ENCODE measurements at regions not wholly inside any gene's neighbourhood (a gene's known extent, or its start where the extent isn't known, plus 50 kb on each side); places are given as distances from the start of the nearest gene placed in this dataset.

DNA sequence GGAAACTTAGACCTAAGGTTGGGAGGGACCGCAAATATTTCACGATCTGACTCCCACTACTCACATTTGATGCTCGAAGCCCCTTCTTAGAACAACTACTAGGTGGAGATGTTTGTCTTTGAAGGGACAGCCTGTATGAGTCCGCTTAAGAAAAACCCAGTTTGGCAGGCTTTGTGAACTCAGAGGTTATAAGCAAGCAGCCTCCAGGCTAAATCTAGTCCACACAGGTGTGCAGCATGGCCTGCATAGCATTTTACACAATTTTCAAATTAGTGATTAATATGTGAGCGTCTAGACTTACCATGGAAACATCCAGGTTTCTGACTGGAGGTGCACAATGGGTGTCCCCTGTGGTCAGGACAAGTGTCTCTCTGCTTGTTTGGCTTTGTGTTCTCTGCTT is 127.1 kb downstream of the KIF4B start:
- Histone ChIP-seq H2AFZ (ENCODE audit: low read depth, low read length) (no peak overlapping the region), H3K4me2 (ENCODE audit: insufficient read depth, low read length) (no peak overlapping the region), H3K27ac (ENCODE audit: low read length) (no peak overlapping the region), H3K9me3 (ENCODE audit: insufficient read depth, low read length, severe bottlenecking) (no peaks in the 10 kb centered on the region), H3K36me3 (ENCODE audit: insufficient read depth, low read length) (no peaks in the 10 kb centered on the region), H3K79me2 (ENCODE audit: insufficient read depth, low read length) (no peaks in the 10 kb centered on the region), H3K27me3 (ENCODE audit: insufficient read depth, low read length, poor library complexity) (peaks cover 23% of the 10 kb centered on the region), H3K4me1 (ENCODE audit: insufficient read depth, low read length) (no peaks in the 10 kb centered on the region), H3K9ac (ENCODE audit: low read depth, low read length) (no peak overlapping the region), H4K20me1 (ENCODE audit: insufficient read depth, low read length) (no peaks in the 10 kb centered on the region), H3K4me3 (ENCODE audit: low read depth in 1 of 2, low read length in 2 of 2) (no peak overlapping the region)
- no peak for TF ChIP-seq EZH2 (IDR thresholded peaks at IDR 0.05; ENCODE audit: borderline replicate concordance, low read depth, low read length, severe bottlenecking)
- TF ChIP-seq, protein P1, sequence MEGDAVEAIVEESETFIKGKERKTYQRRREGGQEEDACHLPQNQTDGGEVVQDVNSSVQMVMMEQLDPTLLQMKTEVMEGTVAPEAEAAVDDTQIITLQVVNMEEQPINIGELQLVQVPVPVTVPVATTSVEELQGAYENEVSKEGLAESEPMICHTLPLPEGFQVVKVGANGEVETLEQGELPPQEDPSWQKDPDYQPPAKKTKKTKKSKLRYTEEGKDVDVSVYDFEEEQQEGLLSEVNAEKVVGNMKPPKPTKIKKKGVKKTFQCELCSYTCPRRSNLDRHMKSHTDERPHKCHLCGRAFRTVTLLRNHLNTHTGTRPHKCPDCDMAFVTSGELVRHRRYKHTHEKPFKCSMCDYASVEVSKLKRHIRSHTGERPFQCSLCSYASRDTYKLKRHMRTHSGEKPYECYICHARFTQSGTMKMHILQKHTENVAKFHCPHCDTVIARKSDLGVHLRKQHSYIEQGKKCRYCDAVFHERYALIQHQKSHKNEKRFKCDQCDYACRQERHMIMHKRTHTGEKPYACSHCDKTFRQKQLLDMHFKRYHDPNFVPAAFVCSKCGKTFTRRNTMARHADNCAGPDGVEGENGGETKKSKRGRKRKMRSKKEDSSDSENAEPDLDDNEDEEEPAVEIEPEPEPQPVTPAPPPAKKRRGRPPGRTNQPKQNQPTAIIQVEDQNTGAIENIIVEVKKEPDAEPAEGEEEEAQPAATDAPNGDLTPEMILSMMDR (IDR thresholded peaks at IDR 0.05; ENCODE audit: borderline replicate concordance, extremely low read depth, low read length, poor library complexity, severe bottlenecking), result no peak
- ATAC-seq (ENCODE audit: insufficient read depth, low read depth) (no peak), DNase-seq (no peak)

DNA sequence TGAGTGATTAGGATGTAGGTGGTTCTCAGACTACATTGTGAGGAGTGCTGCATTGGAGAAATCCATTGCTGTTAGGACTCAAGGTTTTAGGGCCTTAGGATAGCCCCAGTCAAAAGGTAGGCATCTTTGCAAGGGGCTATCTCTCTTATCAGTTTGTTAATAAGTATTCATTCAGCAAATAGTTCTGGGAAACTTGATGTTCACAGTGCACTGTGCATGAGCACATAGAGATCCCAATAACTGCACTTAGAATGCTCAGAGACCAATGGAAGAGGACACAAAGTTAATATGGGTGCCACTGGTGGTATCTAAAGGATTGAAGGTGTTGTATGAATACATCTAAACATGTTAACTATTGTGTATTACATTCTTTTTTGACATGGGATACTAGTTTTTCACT is 131.4 kb downstream of the KIF4B start:
- TF ChIP-seq EZH2 (IDR thresholded peaks at IDR 0.05; ENCODE audit: borderline replicate concordance, low read depth, low read length, severe bottlenecking), result no peak
- Histone ChIP-seq H3K36me3 (ENCODE audit: insufficient read depth, low read length) (no peaks in the 10 kb centered on the region), H3K79me2 (ENCODE audit: insufficient read depth, low read length) (no peaks in the 10 kb centered on the region), H3K4me1 (ENCODE audit: insufficient read depth, low read length) (no peaks in the 10 kb centered on the region), H4K20me1 (ENCODE audit: insufficient read depth, low read length) (no peaks in the 10 kb centered on the region), H3K27ac (ENCODE audit: low read length) (no peak overlapping the region), H3K4me3 (ENCODE audit: low read depth in 1 of 2, low read length in 2 of 2) (no peak overlapping the region), H3K27me3 (ENCODE audit: insufficient read depth, low read length, poor library complexity) (peaks cover 8% of the 10 kb centered on the region), H3K4me2 (ENCODE audit: insufficient read depth, low read length) (no peak overlapping the region), H2AFZ (ENCODE audit: low read depth, low read length) (no peak overlapping the region), H3K9me3 (ENCODE audit: insufficient read depth, low read length, severe bottlenecking) (no peaks in the 10 kb centered on the region), H3K9ac (ENCODE audit: low read depth, low read length) (no peak overlapping the region)
- ATAC-seq (ENCODE audit: insufficient read depth, low read depth) (no peak), DNase-seq (no peak)

DNA sequence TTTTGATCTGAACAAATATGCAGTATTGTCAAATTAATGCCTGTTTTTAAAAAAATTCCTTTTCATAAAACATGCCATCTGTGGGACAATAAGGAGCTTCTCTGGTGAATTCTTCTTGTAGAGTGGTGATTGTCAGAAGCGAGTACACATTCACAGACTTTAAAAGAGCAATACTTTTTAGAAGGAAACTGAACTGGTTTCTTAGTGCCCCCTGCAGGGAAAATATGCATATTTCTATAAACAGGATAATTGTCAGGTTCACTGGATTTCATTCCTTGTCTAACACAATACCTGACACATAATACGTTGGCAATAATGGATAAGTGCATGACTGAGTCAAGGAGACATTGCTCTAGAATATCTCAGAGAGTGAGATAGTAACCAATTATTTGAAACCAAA is 133.7 kb downstream of the KIF4B start:
- Histone ChIP-seq H3K4me1 (ENCODE audit: insufficient read depth, low read length) (0 out of 2 replicates have a peak, but pooled peaks cover 3% of the 10 kb centered on the region), H3K36me3 (ENCODE audit: insufficient read depth, low read length) (no peaks in the 10 kb centered on the region), H3K4me3 (ENCODE audit: low read depth in 1 of 2, low read length in 2 of 2) (no peak overlapping the region), H3K79me2 (ENCODE audit: insufficient read depth, low read length) (no peaks in the 10 kb centered on the region), H4K20me1 (ENCODE audit: insufficient read depth, low read length) (no peaks in the 10 kb centered on the region), H3K4me2 (ENCODE audit: insufficient read depth, low read length) (no peak overlapping the region), H2AFZ (ENCODE audit: low read depth, low read length) (no peak overlapping the region), H3K27me3 (ENCODE audit: insufficient read depth, low read length, poor library complexity) (peaks cover 8% of the 10 kb centered on the region), H3K9ac (ENCODE audit: low read depth, low read length) (no peak overlapping the region), H3K9me3 (ENCODE audit: insufficient read depth, low read length, severe bottlenecking) (no peaks in the 10 kb centered on the region), H3K27ac (ENCODE audit: low read length) (no peak overlapping the region)
- no peak for DNase-seq
- TF ChIP-seq, protein P1 (IDR thresholded peaks at IDR 0.05; ENCODE audit: borderline replicate concordance, extremely low read depth, low read length, poor library complexity, severe bottlenecking), result peak; percentile 48
- TF ChIP-seq EZH2 (IDR thresholded peaks at IDR 0.05; ENCODE audit: borderline replicate concordance, low read depth, low read length, severe bottlenecking), result no peak
- ATAC-seq (ENCODE audit: insufficient read depth, low read depth), result no peak

DNA sequence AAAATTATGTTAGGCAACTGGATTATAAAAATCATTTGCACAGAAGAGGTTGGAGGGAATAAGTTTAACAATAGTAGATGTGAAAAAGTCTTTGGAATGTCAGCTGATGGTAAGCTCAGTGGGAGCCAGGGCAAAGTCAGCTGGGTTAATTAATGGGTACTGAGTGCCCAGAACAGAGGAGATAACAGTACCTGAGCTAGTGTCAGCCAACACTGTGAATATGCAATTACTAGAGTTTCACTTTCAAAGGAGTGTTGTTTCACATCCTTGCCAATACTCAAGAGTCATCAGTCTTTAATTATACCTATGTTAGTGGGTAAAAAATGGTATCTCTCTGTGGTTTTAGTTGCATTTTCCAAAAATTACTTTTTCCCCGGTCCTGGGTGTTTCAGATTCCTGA is 135.1 kb downstream of the KIF4B start:
- no peaks in the 10 kb centered on the region for H3K9me3 ChIP-seq (ENCODE audit: insufficient read depth, low read length, severe bottlenecking)
- no peaks in the 10 kb centered on the region for H4K20me1 ChIP-seq (ENCODE audit: insufficient read depth, low read length)
- H3K9ac ChIP-seq (ENCODE audit: low read depth, low read length), result no peak overlapping the region
- H3K79me2 ChIP-seq (ENCODE audit: insufficient read depth, low read length), result no peaks in the 10 kb centered on the region
- no peak overlapping the region for H2AFZ ChIP-seq (ENCODE audit: low read depth, low read length)
- peaks cover 8% of the 10 kb centered on the region for H3K27me3 ChIP-seq (ENCODE audit: insufficient read depth, low read length, poor library complexity)
- no peak overlapping the region for H3K4me3 ChIP-seq (ENCODE audit: low read depth in 1 of 2, low read length in 2 of 2)
- H3K27ac ChIP-seq (ENCODE audit: low read length), result no peak overlapping the region
- 0 out of 2 replicates have a peak, but pooled peaks cover 3% of the 10 kb centered on the region for H3K4me1 ChIP-seq (ENCODE audit: insufficient read depth, low read length)
- no peaks in the 10 kb centered on the region for H3K36me3 ChIP-seq (ENCODE audit: insufficient read depth, low read length)
- no peak for DNase-seq
- no peak overlapping the region for H3K4me2 ChIP-seq (ENCODE audit: insufficient read depth, low read length)
- TF ChIP-seq, protein P1 (IDR thresholded peaks at IDR 0.05; ENCODE audit: borderline replicate concordance, extremely low read depth, low read length, poor library complexity, severe bottlenecking), result no peak
- no peak for TF ChIP-seq EZH2 (IDR thresholded peaks at IDR 0.05; ENCODE audit: borderline replicate concordance, low read depth, low read length, severe bottlenecking)
- no peak for ATAC-seq (ENCODE audit: insufficient read depth, low read depth)

All from DND-41 (cell line).